ENCODE measurements at regions not wholly inside any gene's neighbourhood (a gene's known extent, or its start where the extent isn't known, plus 50 kb on each side); places are given as distances from the start of the nearest gene placed in this dataset.

GRCh38 chr2:119083416-119083815, 75.1 kb downstream of the C1QL2 start:
- no TSS peak for BruUV-seq (replicated peaks)
- in situ Hi-C loops (cut with HindIII; ENCODE audit: extremely low pct_ligation_motif_present, low pct_unique_long_range_greater_than_20kb) (no loop called here), intact Hi-C loops (cut with micrococcal nuclease; ENCODE audit: unreplicated experiment) (no loop called here)
- H2AFZ ChIP-seq (ENCODE audit: low read length): no peak overlapping the region
- H3K79me2 ChIP-seq (ENCODE audit: insufficient read depth, low read length): no peaks in the 10 kb centered on the region
- FAIRE-seq: no peak
- H3K4me2 ChIP-seq (ENCODE audit: low read depth, low read length): no peak overlapping the region
- ChIA-PET POLR2A (no interaction called here), CTCF (ENCODE audit: low intra/inter-chr PET ratio, low total read pairs) (no interaction called here)
- 9% methylated on average over 7 of the region's 7 CpGs for WGBS (ENCODE audit: low lambda C conversion rate)
- H3K9me3 ChIP-seq (ENCODE audit: low read length): no peaks in the 10 kb centered on the region
- DNase-seq (ENCODE audit: low spot score): no peak
- peaks cover 0 to 6% of the 10 kb centered on the region in 2 experiments; a peak in 1 of 5 replicates for H3K27me3 ChIP-seq (ENCODE audit: control insufficient read depth in 1 of 2, insufficient read depth in 2 of 2, low read length in 2 of 2)
- no peak overlapping the region for H3K4me3 ChIP-seq (replicated peaks in 1 of 3; ENCODE audit: insufficient read depth in 1 of 3, low read depth in 2 of 3, low read length in 3 of 3)
- no peak overlapping the region for H3K9ac ChIP-seq (ENCODE audit: insufficient read depth, low read depth, low read length)
- TF ChIP-seq HNF4A (CRISPR knock-in tag; IDR thresholded peaks at IDR 0.05) (peak; percentile 35; the same call in 1 of the 2 replicates), SALL1 (CRISPR knock-in tag; IDR thresholded peaks at IDR 0.05) (peak; percentile 25; the same call in 1 of the 2 replicates), SKIL (CRISPR knock-in tag; IDR thresholded peaks at IDR 0.05; ENCODE audit: borderline replicate concordance) (no peak)
- H3K27ac ChIP-seq (ENCODE audit: extremely low read length, insufficient read depth, low read length): no peak overlapping the region
- H3K36me3 ChIP-seq (replicated peaks in 1 of 2; ENCODE audit: control insufficient read depth in 1 of 2, insufficient read depth in 2 of 2, low read length in 2 of 2): no peaks in the 10 kb centered on the region
- peak; percentile 34; the same call in 2 of the 3 replicates for ATAC-seq
- H3K4me1 ChIP-seq (ENCODE audit: insufficient read depth, low read length): peaks cover 19% of the 10 kb centered on the region
- H4K20me1 ChIP-seq (ENCODE audit: insufficient read depth, low read length): no peaks in the 10 kb centered on the region

- in situ Hi-C loops (cut with HindIII; ENCODE audit: extremely low pct_ligation_motif_present, low pct_unique_long_range_greater_than_20kb): no loop called here
- no peak for FAIRE-seq
- no peak for TF ChIP-seq ZNF383 (CRISPR knock-in tag; IDR thresholded peaks at IDR 0.05; ENCODE audit: borderline replicate concordance)
- no peak for TF ChIP-seq STAT5B (CRISPR knock-in tag; IDR thresholded peaks at IDR 0.05)
- TF ChIP-seq NFRKB (IDR thresholded peaks at IDR 0.05): no peak
- TF ChIP-seq DBP (CRISPR knock-in tag; IDR thresholded peaks at IDR 0.05; ENCODE audit: not compliant biosample characterization): no peak
- TF ChIP-seq STAG1 (CRISPR knock-in tag; IDR thresholded peaks at IDR 0.05): no peak
- no peak for TF ChIP-seq MIER2 (CRISPR knock-in tag; IDR thresholded peaks at IDR 0.05)
- no peak for TF ChIP-seq ZNF781 (CRISPR knock-in tag; IDR thresholded peaks at IDR 0.05; ENCODE audit: borderline replicate concordance, not compliant biosample characterization)
- TF ChIP-seq PREB (CRISPR knock-in tag; IDR thresholded peaks at IDR 0.05): no peak
- TF ChIP-seq ISL2 (CRISPR knock-in tag; IDR thresholded peaks at IDR 0.05): no peak
- no peak for TF ChIP-seq SMARCE1 (IDR thresholded peaks at IDR 0.05; ENCODE audit: borderline replicate concordance)
- TF ChIP-seq MBD4 (IDR thresholded peaks at IDR 0.05; ENCODE audit: borderline replicate concordance, low read length): no peak
Observed at GRCh38 chr2:119082821-119083400, 75.6 kb downstream of the C1QL2 start.

More at GRCh38 chr2:119082821-119083400, 75.6 kb downstream of the C1QL2 start:
- no peak for DNase-seq (ENCODE audit: low spot score)
- 0 out of 5 replicates have a peak, but pooled peaks cover 0 to 4% of the 10 kb centered on the region in 2 experiments for H3K27me3 ChIP-seq (ENCODE audit: control insufficient read depth in 1 of 2, insufficient read depth in 2 of 2, low read length in 2 of 2)
- intact Hi-C loops (cut with micrococcal nuclease; ENCODE audit: unreplicated experiment): no loop called here
- no peak overlapping the region for H3K4me2 ChIP-seq (ENCODE audit: low read depth, low read length)
- H3K36me3 ChIP-seq (replicated peaks in 1 of 2; ENCODE audit: control insufficient read depth in 1 of 2, insufficient read depth in 2 of 2, low read length in 2 of 2): no peaks in the 10 kb centered on the region
- CTCF ChIA-PET (ENCODE audit: low intra/inter-chr PET ratio, low total read pairs): no interaction called here
- H3K4me3 ChIP-seq (replicated peaks in 1 of 3; ENCODE audit: insufficient read depth in 1 of 3, low read depth in 2 of 3, low read length in 3 of 3): no peak overlapping the region
- no peaks in the 10 kb centered on the region for H4K20me1 ChIP-seq (ENCODE audit: insufficient read depth, low read length)
- no peaks in the 10 kb centered on the region for H3K9me3 ChIP-seq (ENCODE audit: low read length)
- H3K79me2 ChIP-seq (ENCODE audit: insufficient read depth, low read length): no peaks in the 10 kb centered on the region
- ATAC-seq: no peak
- peaks cover 19% of the 10 kb centered on the region for H3K4me1 ChIP-seq (ENCODE audit: insufficient read depth, low read length)
- WGBS (ENCODE audit: low lambda C conversion rate): 34% methylated on average over 10 of the region's 10 CpGs
- no TSS peak for BruUV-seq (replicated peaks)
- no peak overlapping the region for H2AFZ ChIP-seq (ENCODE audit: low read length)
- POLR2A ChIA-PET: no interaction called here
- no peak overlapping the region for H3K27ac ChIP-seq (ENCODE audit: extremely low read length, insufficient read depth, low read length)
- H3K9ac ChIP-seq (ENCODE audit: insufficient read depth, low read depth, low read length): no peak overlapping the region

Data from HepG2 (cell line).